Testis (tissue), 2 donors: ENCODE measurements at regions not wholly inside any gene's neighbourhood (a gene's known extent, or its start where the extent isn't known, plus 50 kb on each side); places are given as distances from the start of the nearest gene placed in this dataset.

ENCODE experiments used
- CTCF ChIP-seq, 3 experiments: fragments of 450-650 bp in 2 of 3; fragments of 200-600 bp in 1 of 3; sonication (generic) in 1 of 3; IDR thresholded peaks; one replicate each; pipeline ENCODE4 v1.5.1; 2016 to 2019; ENCODE audit warnings: antibody characterized with exemption in 3 of 3, mild to moderate bottlenecking in 2 of 3, moderate library complexity in 1 of 3
- POLR2A ChIP-seq: fragments of 450-650 bp; IDR thresholded peaks from one replicate; pipeline ENCODE4 v1.6.1; 2017; ENCODE audit warnings: antibody characterized with exemption, mild to moderate bottlenecking, moderate library complexity

- TF ChIP-seq CTCF (IDR thresholded peaks at IDR 0.05) (no peak), POLR2A (no peak)
Observed at GRCh38 chr18:27249933-27250332, 64.8 kb upstream of the CHST9 start.
